GM18520 (cell line): ENCODE measurements at regions not wholly inside any gene's neighbourhood (a gene's known extent, or its start where the extent isn't known, plus 50 kb on each side); places are given as distances from the start of the nearest gene placed in this dataset.
"Not testable (repeated sequence)": the region's sequence is repeated elsewhere in the genome, so short reads cannot be mapped to it uniquely, and the experiment has no call there.

ENCODE experiments used
- ATAC-seq: cut with Tn5 transposase; IDR thresholded peaks from one replicate; pipeline ENCODE4 v1.9.1; 2021; ENCODE audit not compliant: unreplicated experiment

GRCh38 chr2:187775651-187776050 is 221.4 kb upstream of the TFPI start:
- no peak for ATAC-seq

- no peak for ATAC-seq
These were observed 228.1 kb upstream of the TFPI start for GRCh38 chr2:187782301-187782700.

GRCh38 chr2:187783446-187783845 is 229.2 kb upstream of the TFPI start:
- ATAC-seq: no peak

- ATAC-seq: not testable (repeated sequence)
These were observed 229.9 kb upstream of the TFPI start for GRCh38 chr2:187784138-187784537.

GRCh38 chr2:187799601-187800000 is 245.4 kb upstream of the TFPI start:
- no peak for ATAC-seq

- no peak for ATAC-seq
These were observed 249.6 kb upstream of the TFPI start for GRCh38 chr2:187803816-187804215.

- no peak for ATAC-seq
These were observed 260.9 kb upstream of the TFPI start for GRCh38 chr2:187815113-187815512.

- ATAC-seq: no peak
These were observed 265.4 kb upstream of the TFPI start for GRCh38 chr2:187819624-187820023.

- no peak for ATAC-seq
These were observed 270.9 kb upstream of the TFPI start for GRCh38 chr2:187825108-187825507.

- ATAC-seq: no peak
These were observed 271.8 kb upstream of the TFPI start for GRCh38 chr2:187826023-187826422.

GRCh38 chr2:187834787-187835186 is 280.6 kb upstream of the TFPI start:
- ATAC-seq: no peak

- ATAC-seq: no peak
These were observed 284.5 kb upstream of the TFPI start for GRCh38 chr2:187838690-187839089.

GRCh38 chr2:187842315-187842714 is 288.1 kb upstream of the TFPI start:
- ATAC-seq: no peak

GRCh38 chr2:187842978-187843847 is 289.0 kb upstream of the TFPI start:
- no peak for ATAC-seq

GRCh38 chr2:187847245-187848208 is 293.3 kb upstream of the TFPI start:
- ATAC-seq: no peak

- ATAC-seq: no peak
These were observed 297.8 kb upstream of the TFPI start for GRCh38 chr2:187851955-187852561.

GRCh38 chr2:187853381-187853791 is 299.2 kb upstream of the TFPI start:
- no peak for ATAC-seq

GRCh38 chr2:187854801-187855200 is 300.6 kb upstream of the TFPI start:
- ATAC-seq: no peak

- ATAC-seq: no peak
These were observed 301.5 kb upstream of the TFPI start for GRCh38 chr2:187855689-187856088.

GRCh38 chr2:187857826-187858225 is 303.6 kb upstream of the TFPI start:
- ATAC-seq: no peak

- no peak for ATAC-seq
These were observed 308.5 kb upstream of the TFPI start for GRCh38 chr2:187862715-187863114.
